Skeletal muscle satellite cell (primary cell): ENCODE measurements at regions not wholly inside any gene's neighbourhood (a gene's known extent, or its start where the extent isn't known, plus 50 kb on each side); places are given as distances from the start of the nearest gene placed in this dataset.

Experiments used
- H3K27me3 ChIP-seq: 2 replicates; pipeline ENCODE4 v1.7.0; 2013; ENCODE audit warnings: low read length; ENCODE audit not compliant: control insufficient read depth, insufficient read depth
- H3K36me3 ChIP-seq: 2 replicates; pipeline ENCODE4 v1.7.0; 2013; ENCODE audit warnings: mild to moderate bottlenecking, control low read depth, low read length; ENCODE audit not compliant: insufficient read depth
- H3K4me1 ChIP-seq: 2 replicates; pipeline ENCODE4 v1.7.0; 2013; ENCODE audit warnings: low read length; ENCODE audit not compliant: control insufficient read depth, insufficient read depth
- H3K4me2 ChIP-seq: 2 replicates; pipeline ENCODE4 v1.7.0; 2013; ENCODE audit warnings: mild to moderate bottlenecking, low read length
- H3K4me3 ChIP-seq: 2 replicates; pipeline ENCODE4 v1.7.0; 2013; ENCODE audit warnings: low read length
- H3K9ac ChIP-seq: 2 replicates; pipeline ENCODE4 v1.7.0; 2013; ENCODE audit warnings: mild to moderate bottlenecking, low read depth, low read length, moderate library complexity
- H3K9me3 ChIP-seq: replicated peaks from 2 replicates; pipeline ENCODE4 v1.7.0; 2013; ENCODE audit warnings: mild to moderate bottlenecking, control low read depth, low read length

- H3K4me1 ChIP-seq: peaks cover 16% of the 10 kb centered on the region
- H3K9me3 ChIP-seq: no peaks in the 10 kb centered on the region
- H3K9ac ChIP-seq: no peak overlapping the region
- peak overlapping the region; percentile 24 for H3K4me2 ChIP-seq
- no peaks in the 10 kb centered on the region for H3K36me3 ChIP-seq
- H3K4me3 ChIP-seq: no peak overlapping the region
- no peaks in the 10 kb centered on the region for H3K27me3 ChIP-seq
Measured at GRCh38 chr9:26326563-26326962, 566.0 kb downstream of the CAAP1 start.

DNA sequence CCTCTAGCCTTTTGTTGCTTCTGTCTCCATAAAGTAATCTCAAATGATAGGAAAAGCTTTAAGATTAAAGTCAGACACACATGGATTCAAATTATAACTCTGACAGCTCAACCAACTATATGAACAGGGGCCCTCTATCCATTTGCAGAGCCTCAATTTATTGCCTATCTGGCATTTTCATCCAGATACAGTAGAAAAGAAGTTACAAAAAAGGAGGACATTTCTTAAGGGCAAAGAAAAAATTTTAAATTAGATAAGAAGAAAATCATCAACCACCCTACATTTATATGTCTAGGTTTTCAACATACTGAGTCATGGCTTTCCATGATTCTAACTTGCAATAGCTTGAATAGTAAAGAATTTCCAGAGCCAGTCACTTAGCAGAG is 567.2 kb downstream of the CAAP1 start:
- no peak overlapping the region for H3K9ac ChIP-seq
- no peaks in the 10 kb centered on the region for H3K27me3 ChIP-seq
- H3K4me1 ChIP-seq: peaks cover 16% of the 10 kb centered on the region
- H3K4me2 ChIP-seq: no peak overlapping the region
- no peaks in the 10 kb centered on the region for H3K36me3 ChIP-seq
- H3K9me3 ChIP-seq: no peaks in the 10 kb centered on the region
- no peak overlapping the region for H3K4me3 ChIP-seq

DNA sequence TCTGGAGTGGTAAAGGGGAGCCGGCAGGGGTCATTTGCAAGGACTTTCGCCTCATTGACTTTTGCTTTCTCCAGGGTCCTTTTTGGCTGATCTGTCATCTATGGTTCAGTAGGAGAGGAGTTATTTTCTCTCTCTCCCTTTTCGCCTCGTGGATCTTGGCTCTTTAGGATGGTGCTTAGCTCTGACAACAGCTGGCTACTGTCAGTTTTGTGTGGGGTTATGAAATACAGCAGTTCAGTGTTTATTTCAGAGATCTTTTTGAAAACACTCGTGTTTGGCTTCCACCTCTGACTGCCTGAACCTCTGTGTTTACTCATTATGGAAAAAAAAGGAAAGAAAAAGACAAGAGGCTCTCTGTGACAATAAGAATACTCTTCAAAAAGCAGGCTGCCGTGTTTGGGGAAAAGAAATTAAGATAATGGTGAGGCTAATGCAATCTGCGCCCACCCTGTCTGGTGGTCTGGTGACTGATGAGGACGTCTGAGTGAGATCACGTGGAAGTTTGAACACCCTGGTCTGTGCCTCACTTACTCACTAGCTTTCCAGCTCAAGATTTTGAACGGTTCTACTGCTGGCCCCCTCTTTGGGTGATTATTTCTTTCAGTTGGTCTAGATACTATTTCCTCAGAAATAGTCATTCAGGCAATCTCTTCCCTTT is 567.7 kb downstream of the CAAP1 start:
- Histone ChIP-seq H3K27me3 (no peaks in the 10 kb centered on the region), H3K4me3 (no peak overlapping the region), H3K9ac (no peak overlapping the region), H3K4me1 (peaks cover 16% of the 10 kb centered on the region), H3K4me2 (peak overlapping the region; percentile 9), H3K36me3 (no peaks in the 10 kb centered on the region), H3K9me3 (no peaks in the 10 kb centered on the region)

DNA sequence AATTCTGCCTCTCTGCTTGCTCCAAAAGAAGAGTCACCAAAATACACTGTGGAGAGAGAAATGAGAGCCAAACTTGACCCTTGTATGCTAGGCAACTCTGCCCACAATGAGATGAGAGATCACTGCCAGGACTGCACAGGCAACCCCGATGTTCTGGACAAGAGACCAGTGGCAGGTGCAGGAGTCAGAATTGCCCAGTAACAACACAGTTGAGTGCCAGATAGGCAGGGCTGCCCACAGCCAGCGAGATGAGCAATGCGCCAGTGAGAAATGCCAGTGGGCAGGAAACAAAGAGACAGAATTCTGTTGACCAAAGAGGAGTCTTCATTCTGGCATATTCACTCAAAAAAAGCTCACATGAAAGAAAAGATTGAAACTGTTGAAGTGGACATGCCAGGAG is 570.7 kb downstream of the CAAP1 start:
- H3K36me3 ChIP-seq: no peaks in the 10 kb centered on the region
- H3K4me2 ChIP-seq: no peak overlapping the region
- peaks cover 16% of the 10 kb centered on the region for H3K4me1 ChIP-seq

DNA sequence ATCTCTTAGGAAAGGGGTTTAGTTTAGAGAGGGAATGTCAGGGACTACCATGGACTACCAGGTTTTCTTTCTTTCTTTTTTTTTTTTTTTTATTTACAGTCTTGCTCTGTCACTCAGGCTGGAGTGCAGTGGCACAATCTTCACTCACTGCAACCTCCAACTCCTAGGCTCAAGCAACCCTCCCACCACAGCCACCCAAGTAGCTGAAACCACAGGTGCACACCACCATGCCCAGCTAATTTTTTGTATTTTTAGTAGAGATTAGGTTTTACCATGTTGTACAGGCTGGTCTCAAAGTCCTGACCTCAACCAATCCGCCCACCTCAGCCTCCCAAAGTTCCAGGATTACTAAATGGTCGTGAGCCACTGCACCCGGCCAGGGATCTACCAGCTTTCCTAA is 572.7 kb downstream of the CAAP1 start:
- H3K9ac ChIP-seq: no peak overlapping the region
- no peaks in the 10 kb centered on the region for H3K36me3 ChIP-seq
- no peaks in the 10 kb centered on the region for H3K9me3 ChIP-seq
- peaks cover 4% of the 10 kb centered on the region for H3K4me1 ChIP-seq
- no peak overlapping the region for H3K4me2 ChIP-seq
- no peak overlapping the region for H3K4me3 ChIP-seq
- no peaks in the 10 kb centered on the region for H3K27me3 ChIP-seq

More for the DNA sequence above, 570.7 kb downstream of the CAAP1 start:
- no peaks in the 10 kb centered on the region for H3K9me3 ChIP-seq
- no peaks in the 10 kb centered on the region for H3K27me3 ChIP-seq
- H3K4me3 ChIP-seq: no peak overlapping the region
- no peak overlapping the region for H3K9ac ChIP-seq

DNA sequence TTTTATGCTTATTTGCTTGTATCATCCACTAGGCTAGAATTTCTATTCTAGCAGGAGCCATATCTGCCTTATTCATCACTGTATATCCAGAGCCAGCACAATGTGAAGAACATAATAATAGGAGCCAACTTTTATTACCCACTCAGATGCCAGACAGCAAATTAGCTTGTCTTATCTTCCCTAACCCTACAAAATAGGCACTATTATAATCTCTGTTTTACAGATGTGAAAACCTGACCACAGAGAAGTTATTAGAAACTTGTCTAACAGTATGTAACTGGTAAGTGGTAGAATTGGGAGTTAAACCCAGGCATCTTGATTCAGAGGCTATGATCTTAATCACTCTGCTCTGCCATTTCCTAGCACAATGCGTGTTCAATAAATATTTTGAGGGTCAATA is 579.5 kb downstream of the CAAP1 start:
- Histone ChIP-seq H3K9ac (no peak overlapping the region), H3K4me2 (no peak overlapping the region), H3K4me3 (no peak overlapping the region), H3K4me1 (peaks cover 18% of the 10 kb centered on the region), H3K36me3 (no peaks in the 10 kb centered on the region), H3K27me3 (no peaks in the 10 kb centered on the region), H3K9me3 (no peaks in the 10 kb centered on the region)

DNA sequence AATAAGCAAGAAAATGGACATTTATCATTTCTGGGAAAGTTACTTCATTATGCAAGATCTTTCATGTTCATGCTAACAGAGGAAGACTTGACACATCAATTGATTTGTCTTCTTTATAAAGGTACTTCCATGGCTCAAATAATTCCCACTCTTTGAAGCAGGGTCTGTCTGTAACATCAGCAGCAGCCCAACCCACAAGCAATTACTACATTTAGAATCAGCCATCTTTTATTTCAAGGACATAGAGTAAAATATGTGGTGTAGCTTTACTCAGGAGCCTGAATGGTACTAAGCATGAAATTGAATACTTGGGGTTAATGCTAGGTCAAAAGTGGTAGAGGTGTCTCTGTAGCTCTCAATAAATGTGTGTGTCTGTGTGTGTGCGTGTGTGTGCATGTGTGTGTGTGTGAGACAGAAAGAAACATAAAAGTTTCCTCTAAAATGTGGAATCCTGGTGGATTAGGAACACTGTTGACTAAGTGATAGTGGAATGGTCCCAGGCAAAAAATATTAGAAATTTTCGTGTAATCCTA is 581.1 kb downstream of the CAAP1 start:
- Histone ChIP-seq H3K36me3 (no peaks in the 10 kb centered on the region), H3K9ac (no peak overlapping the region), H3K4me1 (peaks cover 18% of the 10 kb centered on the region), H3K9me3 (no peaks in the 10 kb centered on the region), H3K4me2 (no peak overlapping the region), H3K27me3 (no peaks in the 10 kb centered on the region), H3K4me3 (no peak overlapping the region)

DNA sequence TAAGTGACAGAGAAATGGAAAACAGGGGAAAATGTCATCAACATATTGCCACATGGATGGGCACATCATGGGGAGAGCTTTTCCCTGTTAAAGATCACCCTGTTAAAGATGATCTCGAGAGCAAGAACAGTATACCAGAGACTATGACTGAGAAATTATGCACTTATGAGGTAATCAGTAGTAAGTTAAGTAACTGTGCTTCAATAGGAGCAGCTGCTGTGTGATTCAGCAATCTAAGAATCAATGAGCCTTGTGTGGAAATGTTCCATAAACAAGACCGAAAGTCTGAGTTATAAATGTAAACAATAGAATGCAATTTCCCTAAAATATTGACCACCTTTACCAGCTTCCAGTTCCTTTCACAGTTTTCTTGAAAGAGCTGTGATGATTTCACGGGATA is 582.3 kb downstream of the CAAP1 start:
- Histone ChIP-seq H3K4me3 (no peak overlapping the region), H3K9me3 (no peaks in the 10 kb centered on the region), H3K4me1 (peaks cover 18% of the 10 kb centered on the region), H3K27me3 (no peaks in the 10 kb centered on the region), H3K4me2 (no peak overlapping the region), H3K36me3 (no peaks in the 10 kb centered on the region), H3K9ac (no peak overlapping the region)

GRCh38 chr9:26308328-26308727 is 584.3 kb downstream of the CAAP1 start:
- Histone ChIP-seq H3K4me1 (peaks cover 18% of the 10 kb centered on the region), H3K27me3 (no peaks in the 10 kb centered on the region), H3K9me3 (no peaks in the 10 kb centered on the region), H3K36me3 (no peaks in the 10 kb centered on the region), H3K9ac (no peak overlapping the region), H3K4me2 (no peak overlapping the region), H3K4me3 (no peak overlapping the region)

DNA sequence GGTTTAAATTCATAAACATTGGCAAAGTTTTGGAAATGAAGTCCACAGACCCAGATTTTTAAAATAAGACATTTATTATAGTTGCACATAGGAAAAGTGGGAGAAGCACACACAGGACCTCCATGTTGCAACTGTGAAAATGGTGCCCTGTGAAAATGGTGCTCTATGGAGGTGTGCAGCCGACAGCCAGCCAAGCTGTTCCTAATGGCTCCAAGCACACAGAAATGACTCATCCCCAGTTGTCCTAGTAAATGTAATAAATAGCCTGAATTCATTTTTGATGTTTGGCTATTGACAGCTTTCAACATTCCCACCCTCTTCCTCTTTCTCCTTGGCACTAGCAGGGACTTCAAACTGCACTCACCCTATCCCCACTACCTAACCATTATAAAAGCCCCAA is 590.9 kb downstream of the CAAP1 start:
- Histone ChIP-seq H3K27me3 (no peaks in the 10 kb centered on the region), H3K4me3 (no peak overlapping the region), H3K4me1 (peaks cover 9% of the 10 kb centered on the region), H3K9ac (no peak overlapping the region), H3K9me3 (no peaks in the 10 kb centered on the region), H3K4me2 (no peak overlapping the region), H3K36me3 (no peaks in the 10 kb centered on the region)

GRCh38 chr9:26301046-26301445 is 591.6 kb downstream of the CAAP1 start:
- H3K27me3 ChIP-seq: no peaks in the 10 kb centered on the region
- no peak overlapping the region for H3K9ac ChIP-seq
- H3K9me3 ChIP-seq: no peaks in the 10 kb centered on the region
- peaks cover 9% of the 10 kb centered on the region for H3K4me1 ChIP-seq
- no peaks in the 10 kb centered on the region for H3K36me3 ChIP-seq
- no peak overlapping the region for H3K4me3 ChIP-seq
- H3K4me2 ChIP-seq: no peak overlapping the region

- Histone ChIP-seq H3K9me3 (no peaks in the 10 kb centered on the region), H3K36me3 (no peaks in the 10 kb centered on the region), H3K9ac (no peak overlapping the region), H3K4me2 (no peak overlapping the region), H3K27me3 (no peaks in the 10 kb centered on the region), H3K4me1 (peaks cover 22% of the 10 kb centered on the region), H3K4me3 (no peak overlapping the region)
Measured at GRCh38 chr9:26296910-26297572, 595.6 kb downstream of the CAAP1 start.
